B cell (primary cell): ENCODE measurements at regions not wholly inside any gene's neighbourhood (a gene's known extent, or its start where the extent isn't known, plus 50 kb on each side); places are given as distances from the start of the nearest gene placed in this dataset.

ENCODE experiments used
- EZH2 ChIP-seq: IDR thresholded peaks from 2 replicates; pipeline ENCODE4 v1.6.1; 2012; ENCODE audit warnings: borderline replicate concordance, low read depth, mild to moderate bottlenecking, moderate library complexity, low read length; ENCODE audit not compliant: insufficient read depth, poor library complexity, severe bottlenecking
- TF ChIP-seq, protein P1 (sequence below): fragments of 200-600 bp; IDR thresholded peaks from one replicate; pipeline ENCODE4 v1.8.0; 2022; ENCODE audit warnings: antibody characterized with exemption, mild to moderate bottlenecking

GRCh38 chr14:37932481-37932880 lies 275.2 kb upstream of the SSTR1 start:
- TF ChIP-seq EZH2: no peak
- TF ChIP-seq, protein P1, sequence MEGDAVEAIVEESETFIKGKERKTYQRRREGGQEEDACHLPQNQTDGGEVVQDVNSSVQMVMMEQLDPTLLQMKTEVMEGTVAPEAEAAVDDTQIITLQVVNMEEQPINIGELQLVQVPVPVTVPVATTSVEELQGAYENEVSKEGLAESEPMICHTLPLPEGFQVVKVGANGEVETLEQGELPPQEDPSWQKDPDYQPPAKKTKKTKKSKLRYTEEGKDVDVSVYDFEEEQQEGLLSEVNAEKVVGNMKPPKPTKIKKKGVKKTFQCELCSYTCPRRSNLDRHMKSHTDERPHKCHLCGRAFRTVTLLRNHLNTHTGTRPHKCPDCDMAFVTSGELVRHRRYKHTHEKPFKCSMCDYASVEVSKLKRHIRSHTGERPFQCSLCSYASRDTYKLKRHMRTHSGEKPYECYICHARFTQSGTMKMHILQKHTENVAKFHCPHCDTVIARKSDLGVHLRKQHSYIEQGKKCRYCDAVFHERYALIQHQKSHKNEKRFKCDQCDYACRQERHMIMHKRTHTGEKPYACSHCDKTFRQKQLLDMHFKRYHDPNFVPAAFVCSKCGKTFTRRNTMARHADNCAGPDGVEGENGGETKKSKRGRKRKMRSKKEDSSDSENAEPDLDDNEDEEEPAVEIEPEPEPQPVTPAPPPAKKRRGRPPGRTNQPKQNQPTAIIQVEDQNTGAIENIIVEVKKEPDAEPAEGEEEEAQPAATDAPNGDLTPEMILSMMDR: no peak
